ENCODE measurements at regions not wholly inside any gene's neighbourhood (a gene's known extent, or its start where the extent isn't known, plus 50 kb on each side); places are given as distances from the start of the nearest gene placed in this dataset.

- H3K9me3 Mint-ChIP-seq, result peaks cover 3% of the 10 kb centered on the region
- TF ChIP-seq, protein P1, sequence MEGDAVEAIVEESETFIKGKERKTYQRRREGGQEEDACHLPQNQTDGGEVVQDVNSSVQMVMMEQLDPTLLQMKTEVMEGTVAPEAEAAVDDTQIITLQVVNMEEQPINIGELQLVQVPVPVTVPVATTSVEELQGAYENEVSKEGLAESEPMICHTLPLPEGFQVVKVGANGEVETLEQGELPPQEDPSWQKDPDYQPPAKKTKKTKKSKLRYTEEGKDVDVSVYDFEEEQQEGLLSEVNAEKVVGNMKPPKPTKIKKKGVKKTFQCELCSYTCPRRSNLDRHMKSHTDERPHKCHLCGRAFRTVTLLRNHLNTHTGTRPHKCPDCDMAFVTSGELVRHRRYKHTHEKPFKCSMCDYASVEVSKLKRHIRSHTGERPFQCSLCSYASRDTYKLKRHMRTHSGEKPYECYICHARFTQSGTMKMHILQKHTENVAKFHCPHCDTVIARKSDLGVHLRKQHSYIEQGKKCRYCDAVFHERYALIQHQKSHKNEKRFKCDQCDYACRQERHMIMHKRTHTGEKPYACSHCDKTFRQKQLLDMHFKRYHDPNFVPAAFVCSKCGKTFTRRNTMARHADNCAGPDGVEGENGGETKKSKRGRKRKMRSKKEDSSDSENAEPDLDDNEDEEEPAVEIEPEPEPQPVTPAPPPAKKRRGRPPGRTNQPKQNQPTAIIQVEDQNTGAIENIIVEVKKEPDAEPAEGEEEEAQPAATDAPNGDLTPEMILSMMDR (IDR thresholded peaks at IDR 0.05), result no peak
- H3K4me3 Mint-ChIP-seq, result no peak overlapping the region
- no peak for DNase-seq
- no peak overlapping the region for H3K27ac Mint-ChIP-seq
- no peaks in the 10 kb centered on the region for H3K4me1 Mint-ChIP-seq
- H3K27me3 Mint-ChIP-seq (ENCODE audit: low read depth, poor library complexity), result no peaks in the 10 kb centered on the region
- no peaks in the 10 kb centered on the region for H3K36me3 Mint-ChIP-seq (ENCODE audit: low read depth)
Measured at GRCh38 chr3:29080967-29081366, 199.9 kb upstream of the RBMS3 start.

DNA sequence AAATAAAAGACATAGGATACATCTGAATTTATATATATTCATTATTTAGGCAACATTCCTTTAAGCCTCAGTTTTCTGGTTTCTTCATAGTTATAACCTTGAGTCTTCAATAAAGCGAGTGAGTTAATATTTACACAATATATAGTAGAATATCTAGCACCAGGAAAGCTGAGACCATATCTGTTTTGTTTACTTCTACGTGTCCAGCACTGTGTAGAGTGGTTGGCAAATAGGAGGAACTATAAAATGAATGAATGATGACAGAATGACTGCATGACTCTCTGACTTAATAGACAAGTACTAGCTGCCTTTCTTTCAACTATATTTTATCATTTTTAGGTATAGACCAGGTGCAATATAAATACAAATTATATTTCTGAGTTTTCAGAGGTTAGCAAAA is 197.8 kb upstream of the RBMS3 start:
- no peaks in the 10 kb centered on the region for H3K36me3 Mint-ChIP-seq (ENCODE audit: low read depth)
- H3K27ac Mint-ChIP-seq, result no peak overlapping the region
- peaks cover 3% of the 10 kb centered on the region for H3K9me3 Mint-ChIP-seq
- no peak for DNase-seq
- no peaks in the 10 kb centered on the region for H3K27me3 Mint-ChIP-seq (ENCODE audit: low read depth, poor library complexity)
- no peak overlapping the region for H3K4me3 Mint-ChIP-seq
- TF ChIP-seq, protein P1 (IDR thresholded peaks at IDR 0.05), result no peak
- no peaks in the 10 kb centered on the region for H3K4me1 Mint-ChIP-seq

DNA sequence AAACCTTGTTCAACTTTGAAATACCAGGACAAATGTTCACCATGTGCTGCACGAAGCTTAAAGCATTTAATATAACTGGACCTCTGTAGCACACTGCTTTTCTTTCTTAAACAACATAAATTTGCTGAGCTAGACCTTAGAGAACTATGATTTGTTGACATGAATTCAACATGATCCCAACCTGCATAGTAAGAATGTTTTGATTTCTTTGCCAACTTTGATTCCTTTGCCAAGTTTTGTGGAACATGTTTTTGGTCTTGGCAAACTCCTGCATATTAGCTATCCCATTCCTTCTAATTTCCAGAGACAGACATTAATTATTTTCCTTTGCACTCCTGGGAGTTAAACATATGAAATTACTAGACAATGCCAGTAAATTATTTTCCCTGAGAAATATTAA is 197.2 kb upstream of the RBMS3 start:
- no peak overlapping the region for H3K27ac Mint-ChIP-seq
- peaks cover 3% of the 10 kb centered on the region for H3K9me3 Mint-ChIP-seq
- H3K27me3 Mint-ChIP-seq (ENCODE audit: low read depth, poor library complexity), result no peaks in the 10 kb centered on the region
- no peak for DNase-seq
- H3K4me3 Mint-ChIP-seq, result no peak overlapping the region
- H3K36me3 Mint-ChIP-seq (ENCODE audit: low read depth), result no peaks in the 10 kb centered on the region
- H3K4me1 Mint-ChIP-seq, result no peaks in the 10 kb centered on the region
- TF ChIP-seq, protein P1 (IDR thresholded peaks at IDR 0.05), result no peak

DNA sequence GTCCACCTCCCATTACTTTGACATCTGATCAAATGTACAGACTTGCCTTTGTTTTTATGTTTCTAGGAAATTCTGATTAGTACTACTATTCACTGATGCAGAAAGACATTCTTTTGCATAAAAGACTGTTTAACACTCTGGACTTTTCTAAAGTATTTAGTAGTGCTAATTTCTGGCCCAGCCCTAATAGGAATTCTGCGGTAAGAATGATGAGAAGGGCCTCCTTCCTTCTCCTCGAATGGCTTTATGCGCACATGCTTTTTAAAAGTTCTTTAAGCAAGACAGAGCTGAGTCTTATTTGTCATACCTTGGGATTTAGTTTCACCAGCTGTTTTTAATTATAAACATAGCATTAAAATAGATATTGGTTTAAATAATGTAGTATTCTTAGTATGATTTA is 192.3 kb upstream of the RBMS3 start:
- no peak for DNase-seq
- H3K4me3 Mint-ChIP-seq, result no peak overlapping the region
- H3K4me1 Mint-ChIP-seq, result no peaks in the 10 kb centered on the region
- TF ChIP-seq, protein P1 (IDR thresholded peaks at IDR 0.05), result no peak
- peaks cover 15% of the 10 kb centered on the region for H3K9me3 Mint-ChIP-seq
- H3K27me3 Mint-ChIP-seq (ENCODE audit: low read depth, poor library complexity), result no peaks in the 10 kb centered on the region
- no peaks in the 10 kb centered on the region for H3K36me3 Mint-ChIP-seq (ENCODE audit: low read depth)
- H3K27ac Mint-ChIP-seq, result no peak overlapping the region

GRCh38 chr3:29090912-29091597 is 189.8 kb upstream of the RBMS3 start:
- no peak for DNase-seq
- Mint-ChIP-seq H3K4me1 (peaks cover 2% of the 10 kb centered on the region), H3K4me3 (no peak overlapping the region), H3K27ac (no peak overlapping the region), H3K27me3 (ENCODE audit: low read depth, poor library complexity) (no peaks in the 10 kb centered on the region), H3K9me3 (peaks cover 18% of the 10 kb centered on the region), H3K36me3 (ENCODE audit: low read depth) (no peaks in the 10 kb centered on the region)
- TF ChIP-seq, protein P1 (IDR thresholded peaks at IDR 0.05), result no peak

GRCh38 chr3:29091599-29092189 is 189.2 kb upstream of the RBMS3 start:
- TF ChIP-seq, protein P1 (IDR thresholded peaks at IDR 0.05), result no peak
- Mint-ChIP-seq H3K36me3 (ENCODE audit: low read depth) (peaks cover 1% of the 10 kb centered on the region), H3K27me3 (ENCODE audit: low read depth, poor library complexity) (no peaks in the 10 kb centered on the region), H3K4me3 (no peak overlapping the region), H3K4me1 (peaks cover 5% of the 10 kb centered on the region), H3K27ac (no peak overlapping the region), H3K9me3 (peaks cover 25% of the 10 kb centered on the region)
- no peak for DNase-seq

Data from nephron progenitor cell (in vitro differentiated cells).